Endodermal cell (in vitro differentiated cells): ENCODE measurements at regions not wholly inside any gene's neighbourhood (a gene's known extent, or its start where the extent isn't known, plus 50 kb on each side); places are given as distances from the start of the nearest gene placed in this dataset.

ENCODE experiments used
- DNase-seq: peaks from one replicate; pipeline ENCODE4 v3.0.0-alpha.2; 2017
- H3K27ac ChIP-seq: 2 replicates; pipeline ENCODE4 v1.5.1; 2013; ENCODE audit warnings: mild to moderate bottlenecking, low read depth, low read length, moderate library complexity
- H3K27me3 ChIP-seq: 2 replicates; pipeline ENCODE4 v1.6.1; 2013; ENCODE audit warnings: mild to moderate bottlenecking, low read length, moderate library complexity; ENCODE audit not compliant: insufficient read depth, control insufficient read depth, poor library complexity, severe bottlenecking
- H3K36me3 ChIP-seq: 2 replicates; pipeline ENCODE4 v1.7.0; 2013; ENCODE audit warnings: mild to moderate bottlenecking, low read length, moderate library complexity; ENCODE audit not compliant: control insufficient read depth, insufficient read depth
- H3K4me1 ChIP-seq: one replicate; pipeline ENCODE4 v1.7.0; 2013; ENCODE audit warnings: low read length; ENCODE audit not compliant: control insufficient read depth, insufficient read depth
- H3K4me3 ChIP-seq: 2 replicates; pipeline ENCODE4 v1.5.1; 2013; ENCODE audit warnings: mild to moderate bottlenecking, low read length, moderate library complexity
- H3K9ac ChIP-seq: 2 replicates; pipeline ENCODE4 v1.6.1; 2013; ENCODE audit warnings: mild to moderate bottlenecking, low read length, moderate library complexity; ENCODE audit not compliant: poor library complexity, severe bottlenecking; ENCODE audit errors: extremely low read depth
- H3K9me3 ChIP-seq: 2 replicates; pipeline ENCODE4 v1.6.1; 2013; ENCODE audit warnings: mild to moderate bottlenecking, low read length, moderate library complexity; ENCODE audit not compliant: control insufficient read depth
- H3K27ac Mint-ChIP-seq: 2 replicates; pipeline ENCODE4 v1.8.0; 2020; ENCODE audit warnings: mixed read lengths
- H3K27me3 Mint-ChIP-seq: 2 replicates; pipeline ENCODE4 v1.8.0; 2021; ENCODE audit warnings: mild to moderate bottlenecking, mixed read lengths; ENCODE audit not compliant: insufficient read depth
- H3K36me3 Mint-ChIP-seq: 2 replicates; pipeline ENCODE4 v1.8.0; 2020; ENCODE audit warnings: low read depth, mixed read lengths
- H3K4me1 Mint-ChIP-seq: 2 replicates; pipeline ENCODE4 v1.8.0; 2020; ENCODE audit warnings: mixed read lengths
- H3K4me3 Mint-ChIP-seq: 2 replicates; pipeline ENCODE4 v1.8.0; 2020; ENCODE audit warnings: mild to moderate bottlenecking, moderate library complexity, mixed read lengths
- H3K9me3 Mint-ChIP-seq: 2 replicates; pipeline ENCODE4 v1.8.0; 2020; ENCODE audit warnings: mild to moderate bottlenecking, mixed read lengths
- CTCF ChIP-seq: fragments of 200-600 bp; sonication (generic); conservative IDR thresholded peaks from 2 replicates; pipeline ENCODE4 v1.5.0; 2021; ENCODE audit warnings: antibody characterized with exemption, mild to moderate bottlenecking
- WGBS, 2 experiments: methylation state at CpG; one replicate each; pipeline versions ENCODE4 v1.1.5 to v1.1.7; 2013; ENCODE audit warnings: missing lambda C conversion rate in 2 of 2, mixed read lengths in 1 of 2; ENCODE audit not compliant: insufficient coverage in 1 of 2, insufficient read length in 1 of 2; 5-methylcytosine and 5-hydroxymethylcytosine counted together

- H3K27ac Mint-ChIP-seq, result no peak overlapping the region
- H3K9me3 Mint-ChIP-seq, result no peaks in the 10 kb centered on the region
- no peaks in the 10 kb centered on the region for H3K27me3 Mint-ChIP-seq
- H3K36me3 ChIP-seq, result no peaks in the 10 kb centered on the region
- no peak overlapping the region for H3K27ac ChIP-seq
- H3K4me3 ChIP-seq, result no peak overlapping the region
- H3K36me3 Mint-ChIP-seq, result no peaks in the 10 kb centered on the region
- 90 to 91% methylated on average over 4 to 5 of the region's 5 CpGs for WGBS, 2 experiments
- H3K27me3 ChIP-seq, result no peaks in the 10 kb centered on the region
- TF ChIP-seq CTCF, result no peak
- no peaks in the 10 kb centered on the region for H3K4me1 ChIP-seq
- H3K4me3 Mint-ChIP-seq, result no peak overlapping the region
- no peaks in the 10 kb centered on the region for H3K9me3 ChIP-seq
- no peak for DNase-seq
- H3K9ac ChIP-seq, result no peak overlapping the region
- H3K4me1 Mint-ChIP-seq, result no peaks in the 10 kb centered on the region
Observed at GRCh38 chr13:72384879-72385278, 342.6 kb downstream of the MZT1 start.

GRCh38 chr13:72384186-72384823 lies 343.1 kb downstream of the MZT1 start:
- H3K27ac Mint-ChIP-seq, result no peak overlapping the region
- H3K36me3 Mint-ChIP-seq, result no peaks in the 10 kb centered on the region
- Histone ChIP-seq H3K27ac (no peak overlapping the region), H3K36me3 (no peaks in the 10 kb centered on the region), H3K9me3 (no peaks in the 10 kb centered on the region), H3K4me1 (no peaks in the 10 kb centered on the region), H3K4me3 (no peak overlapping the region), H3K27me3 (no peaks in the 10 kb centered on the region), H3K9ac (no peak overlapping the region)
- no peaks in the 10 kb centered on the region for H3K27me3 Mint-ChIP-seq
- no peaks in the 10 kb centered on the region for H3K4me1 Mint-ChIP-seq
- no peaks in the 10 kb centered on the region for H3K9me3 Mint-ChIP-seq
- no peak overlapping the region for H3K4me3 Mint-ChIP-seq
- peak; percentile 43 for TF ChIP-seq CTCF
- DNase-seq, result no peak
- WGBS, 2 experiments, result 85 to 87% methylated on average over 4 of the region's 4 CpGs

GRCh38 chr13:72383646-72384045 lies 343.8 kb downstream of the MZT1 start:
- Mint-ChIP-seq H3K27ac (no peak overlapping the region), H3K4me3 (no peak overlapping the region), H3K9me3 (no peaks in the 10 kb centered on the region), H3K27me3 (no peaks in the 10 kb centered on the region), H3K4me1 (no peaks in the 10 kb centered on the region), H3K36me3 (no peaks in the 10 kb centered on the region)
- Histone ChIP-seq H3K4me1 (no peaks in the 10 kb centered on the region), H3K36me3 (no peaks in the 10 kb centered on the region), H3K4me3 (no peak overlapping the region), H3K27ac (no peak overlapping the region), H3K9me3 (no peaks in the 10 kb centered on the region), H3K9ac (no peak overlapping the region), H3K27me3 (no peaks in the 10 kb centered on the region)
- TF ChIP-seq CTCF, result no peak
- DNase-seq, result no peak
